ENCODE measurements at regions not wholly inside any gene's neighbourhood (a gene's known extent, or its start where the extent isn't known, plus 50 kb on each side); places are given as distances from the start of the nearest gene placed in this dataset.

GRCh38 chr3:25056803-25057351 lies 371.2 kb upstream of the RARB start:
- Histone ChIP-seq H2AFZ (no peak overlapping the region), H3K27me3 (ENCODE audit: insufficient read depth) (no peaks in the 10 kb centered on the region), H3K36me3 (ENCODE audit: insufficient read depth) (no peaks in the 10 kb centered on the region), H3K4me2 (no peak overlapping the region), H3K79me2 (replicated peaks; ENCODE audit: insufficient read depth) (no peaks in the 10 kb centered on the region), H3K27ac (ENCODE audit: low read depth) (no peak overlapping the region), H3F3A (replicated peaks; ENCODE audit: low read depth) (no peaks in the 10 kb centered on the region), H3K4me1 (ENCODE audit: insufficient read depth) (peaks cover 7% of the 10 kb centered on the region; the same call in 1 of the 2 replicates), H3K9me2 (ENCODE audit: insufficient read depth) (no peaks in the 10 kb centered on the region), H3K4me3 (no peak overlapping the region), H4K20me1 (replicated peaks; ENCODE audit: insufficient read depth) (no peaks in the 10 kb centered on the region)
- H3K4me1 Mint-ChIP-seq, result peaks cover 12% of the 10 kb centered on the region; the same call in 2 of the 3 replicates
- ATAC-seq (no peak), DNase-seq (ENCODE audit: low spot score) (no peak)
- no peak overlapping the region for H3K27ac Mint-ChIP-seq
- no peaks in the 10 kb centered on the region for H3K36me3 Mint-ChIP-seq (ENCODE audit: low read depth)
- TF ChIP-seq EZH2 (IDR thresholded peaks at IDR 0.05; ENCODE audit: low read depth, unreplicated experiment), result no peak
- no peak for TF ChIP-seq CREB1 (CRISPR knock-in tag; IDR thresholded peaks at IDR 0.05; ENCODE audit: low read depth)
- no peak for TF ChIP-seq CTCF (conservative IDR thresholded peaks at IDR 0.05; ENCODE audit: low read depth in 2 of 2)
- no peak for TF ChIP-seq POLR2AphosphoS5 (IDR thresholded peaks at IDR 0.05; ENCODE audit: low read depth)
- TF ChIP-seq ZNF462 (CRISPR knock-in tag; IDR thresholded peaks at IDR 0.05), result no peak
- no peaks in the 10 kb centered on the region for H3K9me3 Mint-ChIP-seq
- H3K27me3 Mint-ChIP-seq (ENCODE audit: insufficient read depth, low read depth, poor library complexity), result no peaks in the 10 kb centered on the region
- no peak overlapping the region for H3K4me3 Mint-ChIP-seq
